ENCODE measurements at regions not wholly inside any gene's neighbourhood (a gene's known extent, or its start where the extent isn't known, plus 50 kb on each side); places are given as distances from the start of the nearest gene placed in this dataset.

DNA sequence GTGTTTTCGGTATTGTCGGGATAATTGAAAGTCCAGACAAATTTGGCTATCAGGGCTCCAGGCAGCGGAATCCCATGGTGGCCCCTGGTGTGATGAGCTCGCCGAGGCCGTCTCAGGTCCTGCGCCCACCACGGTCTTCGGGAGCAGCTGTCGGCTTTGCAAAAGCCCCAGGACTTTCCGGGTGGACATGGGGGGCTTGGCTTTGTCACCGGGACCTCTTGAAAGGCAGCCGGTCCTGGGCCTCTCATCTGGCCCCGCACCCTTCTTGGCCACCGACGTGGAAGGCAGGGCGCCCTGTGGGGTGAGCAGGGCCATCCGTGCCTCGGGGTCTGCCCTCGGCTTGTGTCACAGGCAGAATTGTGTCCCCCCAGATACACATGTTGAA, 87.1 kb upstream of the ACTRT2 start:
- TF ChIP-seq, protein P1, sequence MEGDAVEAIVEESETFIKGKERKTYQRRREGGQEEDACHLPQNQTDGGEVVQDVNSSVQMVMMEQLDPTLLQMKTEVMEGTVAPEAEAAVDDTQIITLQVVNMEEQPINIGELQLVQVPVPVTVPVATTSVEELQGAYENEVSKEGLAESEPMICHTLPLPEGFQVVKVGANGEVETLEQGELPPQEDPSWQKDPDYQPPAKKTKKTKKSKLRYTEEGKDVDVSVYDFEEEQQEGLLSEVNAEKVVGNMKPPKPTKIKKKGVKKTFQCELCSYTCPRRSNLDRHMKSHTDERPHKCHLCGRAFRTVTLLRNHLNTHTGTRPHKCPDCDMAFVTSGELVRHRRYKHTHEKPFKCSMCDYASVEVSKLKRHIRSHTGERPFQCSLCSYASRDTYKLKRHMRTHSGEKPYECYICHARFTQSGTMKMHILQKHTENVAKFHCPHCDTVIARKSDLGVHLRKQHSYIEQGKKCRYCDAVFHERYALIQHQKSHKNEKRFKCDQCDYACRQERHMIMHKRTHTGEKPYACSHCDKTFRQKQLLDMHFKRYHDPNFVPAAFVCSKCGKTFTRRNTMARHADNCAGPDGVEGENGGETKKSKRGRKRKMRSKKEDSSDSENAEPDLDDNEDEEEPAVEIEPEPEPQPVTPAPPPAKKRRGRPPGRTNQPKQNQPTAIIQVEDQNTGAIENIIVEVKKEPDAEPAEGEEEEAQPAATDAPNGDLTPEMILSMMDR (conservative IDR thresholded peaks at IDR 0.05; ENCODE audit: low read length) = no peak
- TF ChIP-seq EZH2phosphoT487 (IDR thresholded peaks at IDR 0.05; ENCODE audit: borderline replicate concordance, low read depth, low read length) = no peak
